CD4-positive, CD25-positive, alpha-beta regulatory T cell (primary cell): ENCODE measurements at regions not wholly inside any gene's neighbourhood (a gene's known extent, or its start where the extent isn't known, plus 50 kb on each side); places are given as distances from the start of the nearest gene placed in this dataset.

ENCODE experiments used
- ATAC-seq, 2 donors: fragments of 150-1000 bp; cut with Tn5 transposase; one replicate each; pipeline ENCODE4 v1.10.0; 2021; ENCODE audit warnings: low read depth in 2 of 2, moderate number of reproducible peaks in 2 of 2, moderate library complexity in 1 of 2
- DNase-seq, 3 donors: peaks; one replicate each; pipeline versions ENCODE4 v3.0.0 to v3.0.0-alpha.2; 2012 to 2022; ENCODE audit warnings: mixed read lengths in 1 of 3
- H3K27ac ChIP-seq: one replicate; pipeline ENCODE4 v1.7.0; 2013; ENCODE audit warnings: mild to moderate bottlenecking, low read length; ENCODE audit not compliant: insufficient read depth, poor library complexity, severe bottlenecking
- H3K27me3 ChIP-seq: one replicate; pipeline ENCODE4 v1.7.0; 2013; ENCODE audit warnings: low read length; ENCODE audit not compliant: control insufficient read depth, insufficient read depth
- H3K36me3 ChIP-seq: one replicate; pipeline ENCODE4 v1.7.0; 2013; ENCODE audit warnings: mild to moderate bottlenecking, low read length, moderate library complexity; ENCODE audit not compliant: control insufficient read depth, insufficient read depth
- H3K4me1 ChIP-seq: 2 replicates; pipeline ENCODE4 v1.7.0; 2013; ENCODE audit warnings: mild to moderate bottlenecking, low read length; ENCODE audit not compliant: insufficient read depth, control insufficient read depth, poor library complexity, severe bottlenecking
- H3K4me3 ChIP-seq: one replicate; pipeline ENCODE4 v1.7.0; 2013; ENCODE audit warnings: low read depth, mild to moderate bottlenecking, low read length, moderate library complexity
- H3K9me3 ChIP-seq, 2 experiments: 1 replicate in 1 of 2; 2 replicates in 1 of 2; pipeline ENCODE4 v1.7.0; 2013; ENCODE audit warnings: low read length in 2 of 2, mild to moderate bottlenecking in 1 of 2, moderate library complexity in 1 of 2; ENCODE audit not compliant: control insufficient read depth in 2 of 2
- H3K27ac Mint-ChIP-seq, 3 donors: one replicate each; pipeline ENCODE4 v1.8.0; 2020 to 2022; ENCODE audit warnings: mild to moderate bottlenecking in 3 of 3, mixed read lengths in 3 of 3, moderate library complexity in 2 of 3
- H3K27me3 Mint-ChIP-seq: one replicate; pipeline ENCODE4 v1.8.0; 2022; ENCODE audit warnings: mild to moderate bottlenecking, mixed read lengths
- H3K36me3 Mint-ChIP-seq: one replicate; pipeline ENCODE4 v1.8.0; 2020; ENCODE audit warnings: mixed read lengths
- H3K4me1 Mint-ChIP-seq, 4 donors: one replicate each; pipeline ENCODE4 v1.8.0; 2020 to 2022; ENCODE audit warnings: mixed read lengths in 4 of 4, mild to moderate bottlenecking in 1 of 4
- H3K4me3 Mint-ChIP-seq, 4 donors: one replicate each; pipeline ENCODE4 v1.8.0; 2020 to 2022; ENCODE audit warnings: mild to moderate bottlenecking in 4 of 4, mixed read lengths in 4 of 4, moderate library complexity in 3 of 4
- H3K9me3 Mint-ChIP-seq, 7 donors: one replicate each; pipeline ENCODE4 v1.8.0; 2020 to 2022; ENCODE audit warnings: mixed read lengths in 7 of 7, mild to moderate bottlenecking in 3 of 7, moderate library complexity in 2 of 7

- Histone ChIP-seq H3K4me3 (no peak overlapping the region), H3K27me3 (no peaks in the 10 kb centered on the region), H3K9me3 (no peaks in the 10 kb centered on the region), H3K4me1 (no peaks in the 10 kb centered on the region), H3K27ac (no peak overlapping the region), H3K36me3 (no peaks in the 10 kb centered on the region)
- peaks cover 0 to 3% (median 0%) of the 10 kb centered on the region in 7 donors for H3K9me3 Mint-ChIP-seq
- H3K27me3 Mint-ChIP-seq = no peaks in the 10 kb centered on the region
- H3K36me3 Mint-ChIP-seq = no peaks in the 10 kb centered on the region
- DNase-seq (no peak), ATAC-seq (no peak)
- no peak overlapping the region for H3K4me3 Mint-ChIP-seq
- no peaks in the 10 kb centered on the region for H3K4me1 Mint-ChIP-seq
- H3K27ac Mint-ChIP-seq = no peak overlapping the region
Observed at GRCh38 chr22:33114565-33114964, 56.4 kb upstream of the SYN3 start.

GRCh38 chr22:33112580-33112979 is 54.4 kb upstream of the SYN3 start:
- H3K4me3 Mint-ChIP-seq = no peak overlapping the region

GRCh38 chr22:33111491-33111890 is 53.3 kb upstream of the SYN3 start:
- H3K4me3 Mint-ChIP-seq = no peak overlapping the region
- H3K9me3 Mint-ChIP-seq = peaks cover 0 to 2% (median 0%) of the 10 kb centered on the region in 7 donors
- H3K9me3 ChIP-seq = no peaks in the 10 kb centered on the region
- ATAC-seq (no peak), DNase-seq (no peak)
- H3K36me3 ChIP-seq = no peaks in the 10 kb centered on the region
- H3K27ac Mint-ChIP-seq = no peak overlapping the region
- no peaks in the 10 kb centered on the region for H3K27me3 Mint-ChIP-seq
- H3K27ac ChIP-seq = no peak overlapping the region
- H3K36me3 Mint-ChIP-seq = no peaks in the 10 kb centered on the region
- H3K27me3 ChIP-seq = no peaks in the 10 kb centered on the region
- H3K4me1 ChIP-seq = no peaks in the 10 kb centered on the region
- H3K4me1 Mint-ChIP-seq = no peaks in the 10 kb centered on the region
- no peak overlapping the region for H3K4me3 ChIP-seq

More at GRCh38 chr22:33112580-33112979, 54.4 kb upstream of the SYN3 start:
- no peaks in the 10 kb centered on the region for H3K9me3 ChIP-seq
- Mint-ChIP-seq H3K27me3 (no peaks in the 10 kb centered on the region), H3K4me1 (no peaks in the 10 kb centered on the region), H3K36me3 (no peaks in the 10 kb centered on the region), H3K9me3 (peaks cover 0 to 2% (median 0%) of the 10 kb centered on the region in 7 donors), H3K27ac (no peak overlapping the region)
- no peak overlapping the region for H3K27ac ChIP-seq
- no peaks in the 10 kb centered on the region for H3K36me3 ChIP-seq
- DNase-seq (no peak), ATAC-seq (no peak)
- no peak overlapping the region for H3K4me3 ChIP-seq
- no peaks in the 10 kb centered on the region for H3K4me1 ChIP-seq
- H3K27me3 ChIP-seq = no peaks in the 10 kb centered on the region

- ATAC-seq (no peak), DNase-seq (no peak)
- H3K9me3 ChIP-seq = no peaks in the 10 kb centered on the region
- no peaks in the 10 kb centered on the region for H3K4me1 ChIP-seq
- Mint-ChIP-seq H3K4me3 (no peak overlapping the region), H3K27me3 (no peaks in the 10 kb centered on the region), H3K36me3 (no peaks in the 10 kb centered on the region), H3K9me3 (peaks cover 0 to 2% (median 0%) of the 10 kb centered on the region in 7 donors), H3K4me1 (no peaks in the 10 kb centered on the region), H3K27ac (no peak overlapping the region)
- no peak overlapping the region for H3K27ac ChIP-seq
- H3K36me3 ChIP-seq = no peaks in the 10 kb centered on the region
- no peak overlapping the region for H3K4me3 ChIP-seq
- H3K27me3 ChIP-seq = no peaks in the 10 kb centered on the region
Observed at GRCh38 chr22:33110562-33111163, 52.5 kb upstream of the SYN3 start.

- Mint-ChIP-seq H3K9me3 (peaks cover 0 to 2% (median 0%) of the 10 kb centered on the region in 7 donors), H3K27me3 (no peaks in the 10 kb centered on the region), H3K36me3 (no peaks in the 10 kb centered on the region)
Observed at GRCh38 chr22:33109514-33110430, 51.6 kb upstream of the SYN3 start.

GRCh38 chr22:33108037-33108436 is 49.9 kb upstream of the SYN3 start:
- Mint-ChIP-seq H3K9me3 (peaks cover 0 to 4% (median 0%) of the 10 kb centered on the region in 7 donors), H3K4me3 (no peak overlapping the region), H3K27ac (no peak overlapping the region), H3K36me3 (no peaks in the 10 kb centered on the region), H3K4me1 (no peaks in the 10 kb centered on the region), H3K27me3 (no peaks in the 10 kb centered on the region)
- Histone ChIP-seq H3K4me1 (no peaks in the 10 kb centered on the region), H3K4me3 (no peak overlapping the region), H3K27me3 (no peaks in the 10 kb centered on the region), H3K27ac (no peak overlapping the region), H3K9me3 (no peaks in the 10 kb centered on the region), H3K36me3 (no peaks in the 10 kb centered on the region)
- DNase-seq (no peak), ATAC-seq (no peak)

More at GRCh38 chr22:33109514-33110430, 51.6 kb upstream of the SYN3 start:
- Mint-ChIP-seq H3K4me1 (no peaks in the 10 kb centered on the region), H3K27ac (no peak overlapping the region), H3K4me3 (no peak overlapping the region)
- ATAC-seq = no peak
- Histone ChIP-seq H3K4me1 (no peaks in the 10 kb centered on the region), H3K27ac (no peak overlapping the region), H3K36me3 (no peaks in the 10 kb centered on the region), H3K4me3 (no peak overlapping the region), H3K27me3 (no peaks in the 10 kb centered on the region), H3K9me3 (no peaks in the 10 kb centered on the region)
- no peak for DNase-seq
